HG02759 (cell line): ENCODE measurements at regions not wholly inside any gene's neighbourhood (a gene's known extent, or its start where the extent isn't known, plus 50 kb on each side); places are given as distances from the start of the nearest gene placed in this dataset.

Experiments used
- ATAC-seq: cut with Tn5 transposase; IDR thresholded peaks from one replicate; pipeline ENCODE4 v1.9.1; 2021; ENCODE audit warnings: mild to moderate bottlenecking, moderate library complexity; ENCODE audit not compliant: unreplicated experiment

DNA sequence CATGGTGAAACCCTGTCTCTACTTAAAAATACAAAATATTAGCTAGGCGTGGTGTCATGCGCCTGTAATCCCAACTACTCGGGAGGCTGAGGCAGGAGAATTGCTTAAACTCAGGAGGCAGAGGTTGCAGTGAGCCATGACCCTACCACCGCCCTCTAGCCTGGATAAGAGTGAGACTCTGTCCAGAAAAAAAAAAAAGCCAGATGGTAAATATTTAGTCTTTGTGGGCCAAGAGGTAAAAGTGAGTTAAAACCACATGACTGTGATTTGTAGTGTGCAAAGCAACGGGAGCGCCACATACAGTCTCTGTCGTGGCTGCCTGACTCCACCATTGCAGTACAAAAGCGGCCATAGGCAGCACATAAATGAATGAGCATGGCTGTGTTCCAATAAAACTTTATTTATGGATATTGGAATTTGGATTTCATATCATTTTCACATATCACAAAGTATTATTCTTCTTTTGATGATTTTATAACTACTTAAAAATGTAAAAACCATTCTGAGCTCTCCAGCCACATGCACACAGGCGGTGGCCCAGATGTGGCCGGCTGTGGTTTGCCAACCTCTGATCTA, 51.8 kb upstream of the CASZ1 start:
- no peak for ATAC-seq

- no peak for ATAC-seq
Observed at GRCh38 chr1:10850026-10850425, 53.6 kb upstream of the CASZ1 start.

DNA sequence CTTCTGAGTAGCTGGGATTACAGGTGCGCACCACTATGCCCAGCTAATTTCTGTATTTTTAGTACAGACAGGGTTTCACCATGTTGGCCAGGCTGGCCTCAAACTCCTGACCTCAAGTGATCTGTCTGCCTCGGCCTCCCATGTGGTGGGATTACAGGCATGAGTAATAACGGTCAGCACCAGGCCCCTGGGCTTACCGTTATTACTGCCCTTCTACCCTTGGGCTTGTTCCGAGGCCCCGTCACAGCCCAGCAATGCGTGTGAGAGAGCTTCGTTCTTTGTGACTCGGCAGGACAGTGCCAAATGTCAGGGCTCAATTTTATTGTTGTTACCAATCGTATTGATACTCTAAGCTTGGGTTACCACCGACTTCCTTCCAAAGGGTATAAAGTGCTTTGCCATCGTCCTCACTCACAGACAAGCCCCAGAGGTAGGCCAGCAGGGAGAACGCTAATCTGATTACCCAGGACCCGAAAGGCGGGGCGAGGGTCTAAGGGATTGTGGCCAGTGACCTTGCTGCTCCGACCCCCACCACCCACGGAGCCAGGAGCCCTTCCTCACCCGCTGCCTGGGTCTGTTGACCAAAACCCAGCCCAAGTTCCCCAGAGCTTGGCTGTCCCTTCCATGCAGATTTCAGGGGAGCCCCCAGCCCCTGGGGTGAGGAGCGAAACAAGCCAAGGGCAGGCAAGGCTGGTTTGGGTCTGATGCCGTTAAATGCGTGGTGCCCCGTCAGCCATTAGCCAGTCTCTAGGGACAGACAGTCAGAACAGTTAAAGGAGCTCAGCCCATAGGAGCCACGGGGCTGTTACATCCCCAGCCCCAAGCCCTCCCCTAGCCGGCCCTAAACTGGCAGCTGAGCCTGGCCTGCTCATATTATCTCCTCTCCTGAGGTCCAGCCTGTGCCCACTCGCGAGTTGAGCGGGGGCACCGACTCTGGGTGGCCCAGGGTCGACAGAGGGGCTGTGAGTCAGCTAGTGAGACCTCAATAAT, 54.9 kb upstream of the CASZ1 start:
- ATAC-seq: no peak

DNA sequence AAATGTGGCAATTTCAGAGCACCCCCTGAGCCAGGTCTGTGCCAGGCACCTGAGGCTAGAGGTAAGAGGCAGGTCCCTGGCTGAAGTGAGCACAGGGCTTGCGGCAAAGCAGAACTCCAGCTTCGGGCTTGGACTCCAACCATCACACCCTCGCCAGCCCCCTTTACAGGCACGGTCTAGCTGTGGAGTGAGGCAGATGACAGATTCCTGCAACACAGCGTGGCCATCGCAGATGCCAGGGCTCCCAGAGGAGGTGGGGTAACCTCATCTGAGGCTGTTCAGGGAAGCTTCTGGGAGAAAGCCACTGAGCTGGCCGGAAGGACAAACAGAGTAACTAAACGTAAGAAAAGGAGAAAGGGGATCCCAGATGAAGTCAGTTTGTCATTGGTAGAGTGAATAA, 55.6 kb upstream of the CASZ1 start:
- no peak for ATAC-seq

- ATAC-seq: no peak
Observed at GRCh38 chr1:10852486-10852885, 56.0 kb upstream of the CASZ1 start.

GRCh38 chr1:10852998-10853520, 56.6 kb upstream of the CASZ1 start:
- ATAC-seq: no peak

DNA sequence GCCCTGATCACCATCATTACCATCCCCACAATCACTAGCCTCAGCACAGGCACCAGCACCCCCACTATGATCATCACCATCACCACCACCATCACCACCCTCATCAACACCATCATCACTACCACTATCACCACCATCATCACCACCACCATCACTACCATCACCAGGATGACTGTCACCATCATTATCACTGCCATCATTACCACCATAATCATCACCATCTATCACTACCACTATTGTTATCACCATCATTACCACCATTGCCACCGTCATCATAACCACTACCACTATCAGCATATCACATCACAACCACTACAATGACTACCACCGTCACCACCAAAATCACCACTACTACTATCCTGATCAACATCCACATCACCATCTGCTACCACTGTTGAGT, 57.3 kb upstream of the CASZ1 start:
- no peak for ATAC-seq

GRCh38 chr1:10854856-10855459, 58.5 kb upstream of the CASZ1 start:
- no peak for ATAC-seq

DNA sequence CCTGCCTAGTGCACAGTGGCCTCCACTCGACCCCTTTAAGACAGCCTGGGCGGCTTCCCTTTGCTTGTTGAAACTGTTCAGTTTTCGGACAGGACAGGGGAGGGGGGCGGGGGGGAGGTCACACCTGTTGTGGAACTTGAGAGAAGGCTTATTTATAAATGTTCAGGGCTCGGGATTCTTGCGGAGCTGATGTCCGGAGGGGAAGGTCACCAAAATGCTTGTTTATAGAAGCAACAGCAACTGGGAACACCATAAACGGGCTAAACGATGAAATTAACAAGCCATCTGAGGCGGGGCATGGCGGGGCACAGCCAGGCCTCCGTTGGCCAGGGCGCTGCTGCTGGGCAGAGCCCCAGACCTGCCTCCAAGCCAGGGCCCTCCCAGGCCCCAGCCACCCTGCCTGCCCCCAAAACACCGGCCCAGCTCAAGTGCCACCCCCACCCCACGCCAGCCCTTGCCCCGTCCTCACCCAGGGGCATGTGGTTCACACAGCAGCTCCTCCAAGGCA, 59.8 kb upstream of the CASZ1 start:
- no peak for ATAC-seq

DNA sequence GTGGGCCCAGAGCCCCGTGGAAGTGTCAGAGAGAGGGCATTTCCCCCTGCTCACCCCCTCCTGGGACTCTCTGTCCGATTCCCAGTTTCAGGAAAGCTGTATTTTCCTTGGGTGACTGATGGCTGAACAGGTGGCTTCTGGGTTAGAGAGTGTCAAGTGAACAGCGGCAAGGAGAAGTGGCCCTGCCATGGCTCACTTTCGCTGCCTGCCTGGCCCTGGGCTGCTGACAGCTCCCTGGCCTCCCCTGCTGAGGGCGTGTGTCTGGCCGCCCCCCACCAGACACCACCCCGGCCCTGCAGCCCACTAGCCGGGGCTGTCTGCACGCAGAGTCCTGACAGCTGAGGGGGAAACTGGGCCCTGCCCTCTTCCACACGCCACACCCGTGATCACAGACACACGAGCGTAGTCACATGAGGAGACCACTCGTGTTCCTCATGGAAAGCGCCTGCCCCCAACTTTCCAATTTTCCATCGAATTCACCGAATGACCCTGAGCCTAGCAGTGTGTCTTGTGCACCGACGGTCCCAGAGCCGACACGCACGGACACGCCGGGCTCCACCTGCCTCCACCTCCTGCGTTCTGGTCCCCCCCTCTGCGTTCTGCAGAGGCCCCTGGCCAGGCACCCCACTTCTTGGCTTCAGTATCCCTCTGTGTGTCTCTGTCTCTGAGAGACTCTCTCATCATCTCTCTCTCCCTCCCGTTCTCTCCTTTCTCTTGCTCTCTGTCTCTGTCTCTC, 60.6 kb upstream of the CASZ1 start:
- no peak for ATAC-seq

DNA sequence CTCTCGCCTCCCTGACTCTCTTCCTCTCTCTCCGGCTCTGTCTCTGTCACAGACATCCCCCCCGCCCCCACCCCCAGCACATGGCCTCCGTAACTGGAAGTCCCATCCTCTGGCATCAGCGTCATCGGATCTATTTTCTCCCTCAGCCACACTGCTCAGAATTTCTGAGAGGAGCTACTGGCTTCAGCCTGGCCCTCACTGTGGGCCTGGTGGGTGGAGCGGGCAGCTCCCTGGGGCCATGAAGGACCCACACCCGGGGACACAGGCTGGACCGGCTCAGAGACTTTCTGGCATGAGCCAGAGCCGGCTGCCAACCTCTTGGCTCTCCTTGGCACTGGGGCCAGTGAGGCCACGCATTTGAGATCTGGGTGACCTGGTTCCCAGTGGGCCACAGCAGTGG, 61.2 kb upstream of the CASZ1 start:
- no peak for ATAC-seq

DNA sequence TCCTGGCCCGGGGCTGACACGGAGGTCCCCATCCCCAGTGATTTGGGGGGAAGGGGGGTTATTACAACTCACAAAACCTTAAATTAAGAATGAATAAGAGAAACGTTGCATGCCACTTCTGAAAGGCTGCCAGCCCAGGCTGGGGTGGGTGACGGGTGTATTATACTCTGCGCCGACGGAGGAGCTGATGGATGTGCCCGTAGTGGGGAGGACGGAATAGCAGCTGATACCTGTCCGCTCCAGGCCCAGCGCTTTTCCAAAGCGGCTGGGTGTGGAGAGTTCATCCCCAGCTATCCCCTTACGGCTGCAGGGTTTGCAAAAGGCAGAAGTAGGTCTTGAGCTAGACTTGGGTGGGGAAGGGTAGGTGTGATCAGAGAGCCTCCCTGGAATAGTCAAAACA, 63.8 kb upstream of the CASZ1 start:
- no peak for ATAC-seq

GRCh38 chr1:10860682-10861081, 64.2 kb upstream of the CASZ1 start:
- ATAC-seq: no peak

- ATAC-seq: no peak
Observed at GRCh38 chr1:10861822-10862221, 65.4 kb upstream of the CASZ1 start.

DNA sequence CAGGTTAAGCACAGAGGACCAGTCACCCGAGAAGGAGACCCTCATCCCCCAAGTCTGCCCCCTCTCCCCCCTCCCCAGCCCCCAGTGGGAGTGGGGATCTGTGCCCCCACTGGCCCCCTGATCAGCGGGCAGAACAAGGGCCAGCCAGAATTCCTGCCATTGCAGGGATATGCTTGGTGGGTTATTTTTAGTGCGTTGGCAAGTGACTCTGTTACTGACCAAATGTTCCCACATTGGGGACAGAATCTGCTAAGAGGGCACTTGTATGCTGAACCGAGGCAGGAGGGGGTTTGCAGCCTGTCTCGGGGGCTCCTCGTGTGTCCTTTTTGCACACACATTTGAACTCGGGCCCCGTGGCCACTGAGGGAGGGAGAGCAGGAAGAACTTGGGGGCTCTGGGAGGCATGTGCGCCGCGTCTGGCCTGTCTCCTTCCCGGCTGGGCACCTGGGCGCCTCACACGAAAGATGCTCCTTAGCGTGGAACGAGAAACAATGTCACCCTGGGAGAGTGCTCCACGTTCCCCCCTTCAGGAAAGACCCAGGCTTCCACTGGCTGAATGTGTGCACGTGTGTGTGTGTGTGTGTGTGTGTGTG, 66.4 kb upstream of the CASZ1 start:
- no peak for ATAC-seq

GRCh38 chr1:10863886-10864285, 67.4 kb upstream of the CASZ1 start:
- no peak for ATAC-seq

DNA sequence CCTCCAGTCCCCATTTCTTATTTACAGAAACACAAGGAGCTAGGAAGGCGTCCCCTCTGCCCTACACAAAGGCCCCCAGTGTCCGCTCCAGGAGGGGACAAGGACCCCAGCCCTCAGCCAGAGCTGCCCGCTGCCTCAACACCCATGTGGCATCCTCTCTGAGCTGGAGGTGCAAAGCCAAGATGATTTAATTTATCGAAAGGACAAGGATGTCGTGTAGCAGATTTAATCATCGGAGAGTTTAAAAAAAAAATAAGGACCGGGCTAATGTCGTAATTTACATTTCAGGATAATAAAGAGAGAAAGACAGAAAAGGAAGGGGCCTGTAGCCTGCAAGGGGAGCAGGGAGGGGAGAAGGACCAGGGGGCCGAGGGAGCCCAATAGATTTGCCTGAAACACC, 68.3 kb upstream of the CASZ1 start:
- no peak for ATAC-seq

- no peak for ATAC-seq
Observed at GRCh38 chr1:10865518-10866320, 69.3 kb upstream of the CASZ1 start.

GRCh38 chr1:10866321-10867093, 70.1 kb upstream of the CASZ1 start:
- ATAC-seq: no peak
